ENCODE measurements at regions not wholly inside any gene's neighbourhood (a gene's known extent, or its start where the extent isn't known, plus 50 kb on each side); places are given as distances from the start of the nearest gene placed in this dataset.

- in situ Hi-C loops (cut with HindIII; ENCODE audit: low pct_ligation_motif_present, low sequenced_read_pairs) = no loop called here
- no peak for DNase-seq
- Histone ChIP-seq H3K27me3 (replicated peaks) (no peaks in the 10 kb centered on the region), H3K36me3 (replicated peaks) (no peaks in the 10 kb centered on the region), H3K27ac (no peak overlapping the region), H3K4me3 (ENCODE audit: low read depth, low read length) (no peak overlapping the region)
- no peak for TF ChIP-seq CTCF (IDR thresholded peaks at IDR 0.05; ENCODE audit: low read depth, low read length, missing control alignments)
Measured at GRCh38 chr5:2475902-2476301, 275.6 kb downstream of the IRX2 start.

GRCh38 chr5:2472670-2473069 is 278.8 kb downstream of the IRX2 start:
- H3K27me3 ChIP-seq (replicated peaks) = no peaks in the 10 kb centered on the region
- no peaks in the 10 kb centered on the region for H3K36me3 ChIP-seq (replicated peaks)
- no peak overlapping the region for H3K27ac ChIP-seq
- no peak overlapping the region for H3K4me3 ChIP-seq (ENCODE audit: low read depth, low read length)
- TF ChIP-seq CTCF (IDR thresholded peaks at IDR 0.05; ENCODE audit: low read depth, low read length, missing control alignments) = no peak
- no peak for DNase-seq
- in situ Hi-C loops (cut with HindIII; ENCODE audit: low pct_ligation_motif_present, low sequenced_read_pairs) = no loop called here

- Histone ChIP-seq H3K27ac (no peak overlapping the region), H3K27me3 (replicated peaks) (no peaks in the 10 kb centered on the region), H3K4me3 (ENCODE audit: low read depth, low read length) (no peak overlapping the region), H3K36me3 (replicated peaks) (no peaks in the 10 kb centered on the region)
- DNase-seq = no peak
- in situ Hi-C loops (cut with HindIII; ENCODE audit: low pct_ligation_motif_present, low sequenced_read_pairs) = no loop called here
- no peak for TF ChIP-seq CTCF (IDR thresholded peaks at IDR 0.05; ENCODE audit: low read depth, low read length, missing control alignments)
Measured at GRCh38 chr5:2471152-2471879, 280.2 kb downstream of the IRX2 start.

GRCh38 chr5:2466966-2467365 is 284.5 kb downstream of the IRX2 start:
- H3K4me3 ChIP-seq (ENCODE audit: low read depth, low read length) = no peak overlapping the region
- DNase-seq = no peak
- H3K36me3 ChIP-seq (replicated peaks) = no peaks in the 10 kb centered on the region
- no peak for TF ChIP-seq CTCF (IDR thresholded peaks at IDR 0.05; ENCODE audit: low read depth, low read length, missing control alignments)
- H3K27me3 ChIP-seq (replicated peaks) = no peaks in the 10 kb centered on the region
- no peak overlapping the region for H3K27ac ChIP-seq
- in situ Hi-C loops (cut with HindIII; ENCODE audit: low pct_ligation_motif_present, low sequenced_read_pairs) = no loop called here

GRCh38 chr5:2465383-2465782 is 286.1 kb downstream of the IRX2 start:
- in situ Hi-C loops (cut with HindIII; ENCODE audit: low pct_ligation_motif_present, low sequenced_read_pairs) = no loop called here
- TF ChIP-seq CTCF (IDR thresholded peaks at IDR 0.05; ENCODE audit: low read depth, low read length, missing control alignments) = no peak
- no peak for DNase-seq
- Histone ChIP-seq H3K27me3 (replicated peaks) (no peaks in the 10 kb centered on the region), H3K4me3 (ENCODE audit: low read depth, low read length) (no peak overlapping the region), H3K27ac (no peak overlapping the region), H3K36me3 (replicated peaks) (no peaks in the 10 kb centered on the region)

GRCh38 chr5:2464141-2464540 is 287.3 kb downstream of the IRX2 start:
- Histone ChIP-seq H3K27me3 (replicated peaks) (no peaks in the 10 kb centered on the region), H3K4me3 (ENCODE audit: low read depth, low read length) (no peak overlapping the region), H3K36me3 (replicated peaks) (no peaks in the 10 kb centered on the region), H3K27ac (no peak overlapping the region)
- in situ Hi-C loops (cut with HindIII; ENCODE audit: low pct_ligation_motif_present, low sequenced_read_pairs) = no loop called here
- no peak for DNase-seq
- TF ChIP-seq CTCF (IDR thresholded peaks at IDR 0.05; ENCODE audit: low read depth, low read length, missing control alignments) = no peak

Measured in brain microvascular endothelial cell (primary cell).